ENCODE measurements at regions not wholly inside any gene's neighbourhood (a gene's known extent, or its start where the extent isn't known, plus 50 kb on each side); places are given as distances from the start of the nearest gene placed in this dataset.

GRCh38 chr22:47811971-47812370 lies 1049.5 kb downstream of the TBC1D22A start:
- TF ChIP-seq EZH2 (IDR thresholded peaks at IDR 0.05; ENCODE audit: insufficient read depth, poor library complexity, severe bottlenecking) (no peak), EZH2phosphoT487 (IDR thresholded peaks at IDR 0.05; ENCODE audit: insufficient read depth, low read depth) (no peak)
